IMR-90 (cell line): ENCODE measurements at regions not wholly inside any gene's neighbourhood (a gene's known extent, or its start where the extent isn't known, plus 50 kb on each side); places are given as distances from the start of the nearest gene placed in this dataset.
A peak's percentile ranks its signal among the peaks of the same experiment; 100 is the strongest.

Experiments used
- ATAC-seq: fragments of 200-7000 bp; cut with Tn5 transposase; 2 replicates; pipeline ENCODE4 v1.9.1; 2020; ENCODE audit warnings: low read depth, mild to moderate bottlenecking, moderate library complexity
- BruUV-seq: library from RNA; stranded (reverse); fragments of 400-500 nt; replicated peaks from 2 replicates; lab custom pipeline; 2021; lab: Mats Ljungman, UMichigan
- CTCF ChIA-PET: fragments of 300-600 bp; formaldehyde crosslinking; extraction: SDS; loops from one replicate; lab custom pipeline; 2021; ENCODE audit warnings: antibody characterized with exemption; lab: Yijun Ruan, JAX
- POLR2A ChIA-PET: fragments of 300-600 bp; sonication (Branson Sonifier 250); formaldehyde crosslinking; loops from one replicate; lab custom pipeline; 2022; ENCODE audit warnings: antibody characterized with exemption; ENCODE audit not compliant: unreplicated experiment; lab: Charles Lee
- DNase-seq: peaks from one replicate; pipeline ENCODE4 v3.0.0; 2013
- H2AFZ ChIP-seq: replicated peaks from 2 replicates; pipeline ENCODE3; 2013; ENCODE audit warnings: low read length, mild to moderate bottlenecking; ENCODE audit not compliant: poor library complexity
- H2AK5ac ChIP-seq: 2 replicates; pipeline ENCODE4 v1.6.1; 2013; ENCODE audit warnings: low read depth, low read length, inconsistent platforms
- H2AK9ac ChIP-seq: replicated peaks from 2 replicates; pipeline ENCODE3; 2013; ENCODE audit warnings: mild to moderate bottlenecking, low read depth, low read length, moderate library complexity; ENCODE audit not compliant: poor library complexity
- H2BK120ac ChIP-seq: 2 replicates; pipeline ENCODE4 v1.6.1; 2013; ENCODE audit warnings: low read depth, low read length, inconsistent platforms
- H2BK15ac ChIP-seq: 3 replicates; pipeline ENCODE4 v1.6.1; 2013; ENCODE audit warnings: low read depth, low read length, inconsistent platforms
- H2BK20ac ChIP-seq: 2 replicates; pipeline ENCODE4 v1.6.1; 2013; ENCODE audit warnings: low read depth, mild to moderate bottlenecking, inconsistent platforms, low read length, moderate library complexity
- H2BK5ac ChIP-seq: 2 replicates; pipeline ENCODE4 v1.6.1; 2013; ENCODE audit warnings: mild to moderate bottlenecking, low read depth, low read length, inconsistent platforms; ENCODE audit not compliant: poor library complexity, severe bottlenecking
- H3K14ac ChIP-seq: replicated peaks from 2 replicates; pipeline ENCODE4 v1.6.1; 2013; ENCODE audit warnings: low read depth, low read length, inconsistent platforms
- H3K18ac ChIP-seq: 2 replicates; pipeline ENCODE4 v1.6.1; 2013; ENCODE audit warnings: low read depth, low read length, control low read depth
- H3K23ac ChIP-seq: 2 replicates; pipeline ENCODE4 v1.6.1; 2013; ENCODE audit warnings: low read depth, low read length, inconsistent platforms
- H3K27ac ChIP-seq: 2 replicates; pipeline ENCODE4 v1.5.1; 2013; ENCODE audit warnings: mild to moderate bottlenecking, control low read depth, low read length; ENCODE audit not compliant: insufficient read depth
- H3K27me3 ChIP-seq: 2 replicates; pipeline ENCODE4 v1.6.1; 2013; ENCODE audit warnings: low read length; ENCODE audit not compliant: control insufficient read depth, insufficient read depth
- H3K36me3 ChIP-seq: 2 replicates; pipeline ENCODE4 v1.6.1; 2013; ENCODE audit warnings: low read length, mixed read lengths; ENCODE audit not compliant: control insufficient read depth, insufficient read depth
- H3K4ac ChIP-seq: 2 replicates; pipeline ENCODE4 v1.6.1; 2013; ENCODE audit warnings: low read depth, low read length, inconsistent platforms
- H3K4me1 ChIP-seq: 2 replicates; pipeline ENCODE4 v1.6.1; 2013; ENCODE audit warnings: low read length, mixed read lengths; ENCODE audit not compliant: control insufficient read depth, insufficient read depth
- H3K4me2 ChIP-seq: 2 replicates; pipeline ENCODE4 v1.6.1; 2013; ENCODE audit warnings: low read depth, mild to moderate bottlenecking, control low read depth, low read length, moderate library complexity
- H3K4me3 ChIP-seq: 2 replicates; pipeline ENCODE4 v1.5.1; 2013; ENCODE audit warnings: low read depth, mild to moderate bottlenecking, control low read depth, low read length, moderate library complexity; ENCODE audit not compliant: insufficient read depth
- H3K56ac ChIP-seq: 2 replicates; pipeline ENCODE4 v1.6.1; 2013; ENCODE audit warnings: low read length, inconsistent platforms; ENCODE audit not compliant: insufficient read depth; ENCODE audit errors: extremely low read depth
- H3K79me1 ChIP-seq, 2 experiments: 2 replicates each; pipeline ENCODE4 v1.6.1; 2013; ENCODE audit warnings: low read length in 2 of 2, inconsistent platforms in 1 of 2, low read depth in 1 of 2
- H3K9ac ChIP-seq: 2 replicates; pipeline ENCODE4 v1.6.1; 2013; ENCODE audit warnings: low read depth, low read length, control low read depth
- H3K9me1 ChIP-seq: 2 replicates; pipeline ENCODE4 v1.6.1; 2013; ENCODE audit warnings: low read length, inconsistent platforms; ENCODE audit not compliant: insufficient read depth
- H3K9me3 ChIP-seq: 2 replicates; pipeline ENCODE4 v1.6.1; 2013; ENCODE audit warnings: low read length; ENCODE audit not compliant: control insufficient read depth, insufficient read depth
- H4K20me1 ChIP-seq: 2 replicates; pipeline ENCODE4 v1.6.1; 2013; ENCODE audit warnings: low read length, inconsistent platforms; ENCODE audit not compliant: insufficient read depth
- H4K5ac ChIP-seq: 2 replicates; pipeline ENCODE4 v1.6.1; 2013; ENCODE audit warnings: mild to moderate bottlenecking, low read depth, low read length, control low read depth
- H4K8ac ChIP-seq, 2 experiments: 2 replicates each; pipeline ENCODE4 v1.6.1; 2013; ENCODE audit warnings: low read depth in 2 of 2, low read length in 2 of 2, control low read depth in 1 of 2, inconsistent platforms in 1 of 2
- H4K91ac ChIP-seq: 2 replicates; pipeline ENCODE4 v1.6.1; 2013; ENCODE audit warnings: low read depth, low read length, inconsistent platforms; ENCODE audit not compliant: insufficient read depth
- BHLHE40 ChIP-seq: fragments of 150-350 bp; IDR thresholded peaks from 2 replicates; pipeline ENCODE4 v1.6.1; 2016; ENCODE audit warnings: mild to moderate bottlenecking, low read depth, low read length
- CEBPB ChIP-seq: IDR thresholded peaks from 2 replicates; pipeline ENCODE4 v1.6.1; 2012; ENCODE audit warnings: low read depth, low read length, improper control_type of control experiment
- CHD1 ChIP-seq: IDR thresholded peaks from 2 replicates; pipeline ENCODE4 v1.6.1; 2012; ENCODE audit warnings: low read depth, low read length, improper control_type of control experiment
- ELK1 ChIP-seq: fragments of 150-350 bp; IDR thresholded peaks from 2 replicates; pipeline ENCODE4 v1.6.1; 2016; ENCODE audit warnings: low read depth, mild to moderate bottlenecking, low read length, moderate library complexity, borderline replicate concordance
- FOS ChIP-seq: fragments of 150-350 bp; IDR thresholded peaks from 2 replicates; pipeline ENCODE4 v1.6.1; 2016; ENCODE audit warnings: low read depth, low read length
- MAFK ChIP-seq: IDR thresholded peaks from 2 replicates; pipeline ENCODE4 v1.6.1; 2012; ENCODE audit warnings: low read depth, low read length, improper control_type of control experiment
- MAZ ChIP-seq: IDR thresholded peaks from 2 replicates; pipeline ENCODE4 v1.6.1; 2012; ENCODE audit warnings: low read depth, mild to moderate bottlenecking, low read length, improper control_type of control experiment, moderate library complexity, borderline replicate concordance
- MXI1 ChIP-seq: IDR thresholded peaks from 2 replicates; pipeline ENCODE4 v1.6.1; 2012; ENCODE audit warnings: low read depth, mild to moderate bottlenecking, low read length, moderate library complexity, borderline replicate concordance
- NFE2L2 ChIP-seq: fragments of 150-350 bp; IDR thresholded peaks from 2 replicates; pipeline ENCODE4 v1.6.1; 2016; ENCODE audit warnings: low read depth, mild to moderate bottlenecking, low read length
- RAD21 ChIP-seq: IDR thresholded peaks from 2 replicates; pipeline ENCODE4 v1.6.1; 2012; ENCODE audit warnings: low read length, improper control_type of control experiment
- RCOR1 ChIP-seq: IDR thresholded peaks from 2 replicates; pipeline ENCODE4 v1.6.1; 2012; ENCODE audit warnings: mild to moderate bottlenecking, low read length, improper control_type of control experiment; ENCODE audit not compliant: insufficient replicate concordance
- RFX5 ChIP-seq: IDR thresholded peaks from 2 replicates; pipeline ENCODE4 v1.8.0; 2012; ENCODE audit warnings: low read depth, mild to moderate bottlenecking, low read length, moderate library complexity
- SMC3 ChIP-seq: fragments of 150-350 bp; IDR thresholded peaks from 2 replicates; pipeline ENCODE4 v1.6.1; 2016; ENCODE audit warnings: low read depth, mild to moderate bottlenecking, antibody characterized with exemption, low read length, moderate library complexity
- USF2 ChIP-seq: fragments of 150-350 bp; IDR thresholded peaks from 2 replicates; pipeline ENCODE4 v1.6.1; 2017; ENCODE audit warnings: mild to moderate bottlenecking, antibody characterized with exemption, low read length, low read depth
- WGBS, 2 experiments: methylation state at CpG; one replicate each; pipeline versions ENCODE4 v1.1.5 to v1.1.7; 2013; ENCODE audit warnings: missing lambda C conversion rate in 2 of 2; ENCODE audit not compliant: insufficient read length in 1 of 2; ENCODE audit errors: extremely low coverage in 2 of 2; 5-methylcytosine and 5-hydroxymethylcytosine counted together
- dilution Hi-C: fragments of 300-500 bp; cut with HindIII; formaldehyde crosslinking; loops from one replicate; pipeline ENCODE4 v1.14.3; 2018; ENCODE audit warnings: low sequenced_read_pairs; ENCODE audit not compliant: unreplicated experiment
- in situ Hi-C: fragments of 300-500 bp; cut with MboI; formaldehyde crosslinking; loops from 3 replicates; pipeline ENCODE4 v1.14.3; 2019; ENCODE audit warnings: low sequenced_read_pairs, inconsistent platforms, mixed read lengths
- intact Hi-C: fragments of 100-400 bp; cut with micrococcal nuclease; formaldehyde crosslinking; loops from 2 replicates; pipeline ENCODE4 v1.10.0; 2022

- Histone ChIP-seq H4K5ac (peak overlapping the region; percentile 64; the same call in 1 of the 2 replicates), H2BK20ac (peak overlapping the region; percentile 47; the same call in 1 of the 2 replicates), H3K18ac (peak overlapping the region; percentile 69), H2BK5ac (peak overlapping the region; percentile 22), H2BK15ac (peak overlapping the region; percentile 64; the same call in 2 of the 3 replicates), H4K8ac (peak overlapping the region; percentile 54 to 61; a peak in 2 of 4 replicates), H3K4me2 (peak overlapping the region; percentile 11; the same call in 1 of the 2 replicates), H3K4ac (peak overlapping the region; percentile 77), H2BK120ac (peak overlapping the region; percentile 88), H3K27ac (no peak overlapping the region; the same call in 1 of the 2 replicates), H3K79me1 (peaks cover 0 to 38% of the 10 kb centered on the region in 2 experiments; a peak in 2 of 4 replicates), H3K23ac (no peak overlapping the region), H2AK5ac (peak overlapping the region; percentile 89), H2AFZ (no peak overlapping the region), H3K4me1 (peaks cover 17% of the 10 kb centered on the region), H4K20me1 (no peaks in the 10 kb centered on the region), H3K36me3 (no peaks in the 10 kb centered on the region; the same call in 1 of the 2 replicates), H3K27me3 (no peaks in the 10 kb centered on the region), H3K56ac (no peak overlapping the region), H3K4me3 (no peak overlapping the region), H3K9ac (no peak overlapping the region; the same call in 1 of the 2 replicates), H2AK9ac (no peak overlapping the region), H3K14ac (peak overlapping the region; percentile 33), H3K9me3 (no peaks in the 10 kb centered on the region), H3K9me1 (peaks cover 8% of the 10 kb centered on the region), H4K91ac (peak overlapping the region; percentile 70)
- DNase-seq (no peak), ATAC-seq (peak; percentile 62)
- TF ChIP-seq SMC3 (no peak), CHD1 (no peak), RFX5 (no peak), RCOR1 (no peak), MAFK (no peak), BHLHE40 (no peak), USF2 (no peak), MXI1 (no peak), MAZ (no peak), RAD21 (no peak), ELK1 (no peak), CEBPB (no peak), FOS (no peak), NFE2L2 (no peak)
- ChIA-PET CTCF (interaction anchor here (1.4 kb wide), 1 partner anchor 16 kb away, joined by 3 read pairs; no protein-coding TSS in a partner anchor), POLR2A (no interaction called here)
- in situ Hi-C loops = no loop called here
- intact Hi-C loops = no loop called here
- no TSS peak for BruUV-seq
- WGBS, 2 experiments = 40% methylated on average over 1 of the region's 6 CpGs; no CpG with 5 or more reads in 1 of the 2 experiments
- dilution Hi-C loops = no loop called here
These were observed 75.3 kb downstream of the RIN2 start for GRCh38 chr20:19833395-19833794.
